SU-DHL-6 (cell line): ENCODE measurements at regions not wholly inside any gene's neighbourhood (a gene's known extent, or its start where the extent isn't known, plus 50 kb on each side); places are given as distances from the start of the nearest gene placed in this dataset.

Experiments used
- H2AFZ ChIP-seq: fragments of 200-600 bp; sonication (generic); 2 replicates; pipeline ENCODE4 v1.6.1; 2014; ENCODE audit warnings: low read depth, mild to moderate bottlenecking, moderate library complexity, mixed read lengths, antibody characterized with exemption, low read length; ENCODE audit not compliant: severe bottlenecking
- H3F3A ChIP-seq: fragments of 200-600 bp; shearing (Covaris generic); 2 replicates; pipeline ENCODE4 v1.6.0; 2016; ENCODE audit warnings: antibody characterized with exemption, mild to moderate bottlenecking; ENCODE audit not compliant: insufficient read depth
- H3K27ac ChIP-seq: fragments of 200-600 bp; sonication (generic); 2 replicates; pipeline ENCODE4 v1.5.1; 2016; ENCODE audit warnings: low read depth, mild to moderate bottlenecking, low read length, moderate library complexity, mixed read lengths
- H3K27me3 ChIP-seq: fragments of 200-600 bp; sonication (generic), shearing (Covaris generic); 2 replicates; pipeline ENCODE4 v1.6.0; 2014; ENCODE audit warnings: mild to moderate bottlenecking, low read length
- H3K36me3 ChIP-seq: fragments of 200-600 bp; sonication (generic); 2 replicates; pipeline ENCODE4 v1.6.1; 2014; ENCODE audit warnings: mild to moderate bottlenecking, low read length, mixed read lengths
- H3K4me2 ChIP-seq: fragments of 300-600, 200-600 bp; shearing (Covaris generic), sonication (generic); 2 replicates; pipeline ENCODE4 v1.6.0; 2014; ENCODE audit warnings: low read length, low read depth, mild to moderate bottlenecking; ENCODE audit not compliant: poor library complexity, severe bottlenecking
- H3K4me3 ChIP-seq: fragments of 200-600 bp; sonication (generic); 2 replicates; pipeline ENCODE4 v1.5.1; 2014; ENCODE audit warnings: antibody characterized with exemption, low read length, mild to moderate bottlenecking, mixed read lengths; ENCODE audit not compliant: insufficient read depth, poor library complexity, severe bottlenecking
- H3K79me2 ChIP-seq: fragments of 200-600 bp; sonication (generic); 2 replicates; pipeline ENCODE4 v1.6.1; 2014; ENCODE audit warnings: mild to moderate bottlenecking, low read length, moderate library complexity; ENCODE audit not compliant: insufficient read depth
- H3K9ac ChIP-seq: fragments of 200-600 bp; sonication (generic); 2 replicates; pipeline ENCODE4 v1.7.0; 2014; ENCODE audit warnings: mild to moderate bottlenecking, low read length
- H3K9me2 ChIP-seq: fragments of 200-600 bp; sonication (generic); replicated peaks from 2 replicates; pipeline ENCODE4 v1.6.1; 2014; ENCODE audit warnings: low read length; ENCODE audit not compliant: insufficient read depth
- H3K9me3 ChIP-seq: fragments of 200-600 bp; sonication (generic); 2 replicates; pipeline ENCODE4 v1.6.1; 2014; ENCODE audit warnings: low read length, mixed read lengths; ENCODE audit not compliant: insufficient read depth
- H4K20me1 ChIP-seq: fragments of 200-600 bp; sonication (generic); 2 replicates; pipeline ENCODE4 v1.6.1; 2014; ENCODE audit warnings: low read depth, mild to moderate bottlenecking, antibody characterized with exemption, low read length, moderate library complexity, mixed read lengths
- CTCF ChIP-seq: fragments of 200-600 bp; sonication (generic); IDR thresholded peaks from one replicate; pipeline ENCODE4 v1.5.1; 2017; ENCODE audit warnings: antibody characterized with exemption, mild to moderate bottlenecking, low read length, moderate library complexity; ENCODE audit not compliant: insufficient read depth, poor library complexity, severe bottlenecking
- EZH2phosphoT487 ChIP-seq: fragments of 200-600 bp; sonication (generic), shearing (Covaris generic); conservative IDR thresholded peaks from 2 replicates; pipeline ENCODE4 v1.6.1; 2018; ENCODE audit warnings: mild to moderate bottlenecking, antibody characterized with exemption, low read length, moderate library complexity, mixed read lengths

GRCh38 chr5:57626703-57627102 is 144.1 kb upstream of the ACTBL2 start:
- no peak overlapping the region for H3K9ac ChIP-seq
- H3K9me3 ChIP-seq = no peaks in the 10 kb centered on the region
- no peak overlapping the region for H3K27ac ChIP-seq
- H3F3A ChIP-seq = no peaks in the 10 kb centered on the region
- no peaks in the 10 kb centered on the region for H4K20me1 ChIP-seq
- no peak overlapping the region for H2AFZ ChIP-seq
- H3K36me3 ChIP-seq = no peaks in the 10 kb centered on the region
- no peaks in the 10 kb centered on the region for H3K79me2 ChIP-seq
- TF ChIP-seq CTCF = no peak
- no peak for TF ChIP-seq EZH2phosphoT487
- H3K27me3 ChIP-seq = no peaks in the 10 kb centered on the region
- H3K4me3 ChIP-seq = no peak overlapping the region
- H3K4me2 ChIP-seq = no peak overlapping the region
- H3K9me2 ChIP-seq = no peaks in the 10 kb centered on the region

- no peak overlapping the region for H3K4me2 ChIP-seq
- H3K4me3 ChIP-seq = no peak overlapping the region
Observed at GRCh38 chr5:57621624-57622023, 139.0 kb upstream of the ACTBL2 start.

GRCh38 chr5:57618767-57619381 is 136.3 kb upstream of the ACTBL2 start:
- H2AFZ ChIP-seq = no peak overlapping the region
- H3K27me3 ChIP-seq = no peaks in the 10 kb centered on the region
- no peak overlapping the region for H3K27ac ChIP-seq
- H4K20me1 ChIP-seq = no peaks in the 10 kb centered on the region
- no peak overlapping the region for H3K4me3 ChIP-seq
- no peaks in the 10 kb centered on the region for H3F3A ChIP-seq
- H3K9me3 ChIP-seq = no peaks in the 10 kb centered on the region
- no peaks in the 10 kb centered on the region for H3K79me2 ChIP-seq
- H3K9ac ChIP-seq = no peak overlapping the region
- no peak overlapping the region for H3K4me2 ChIP-seq
- H3K9me2 ChIP-seq = no peaks in the 10 kb centered on the region
- no peaks in the 10 kb centered on the region for H3K36me3 ChIP-seq
- TF ChIP-seq CTCF (no peak), EZH2phosphoT487 (no peak)

More at GRCh38 chr5:57621624-57622023, 139.0 kb upstream of the ACTBL2 start:
- Histone ChIP-seq H3F3A (no peaks in the 10 kb centered on the region), H4K20me1 (no peaks in the 10 kb centered on the region), H3K27ac (no peak overlapping the region), H3K36me3 (no peaks in the 10 kb centered on the region), H3K9me2 (no peaks in the 10 kb centered on the region), H3K9me3 (no peaks in the 10 kb centered on the region), H3K79me2 (no peaks in the 10 kb centered on the region), H2AFZ (no peak overlapping the region), H3K9ac (no peak overlapping the region), H3K27me3 (no peaks in the 10 kb centered on the region)
- TF ChIP-seq EZH2phosphoT487 (no peak), CTCF (no peak)
